ENCODE measurements at regions not wholly inside any gene's neighbourhood (a gene's known extent, or its start where the extent isn't known, plus 50 kb on each side); places are given as distances from the start of the nearest gene placed in this dataset.

GRCh38 chr12:41804026-41804425 lies 340.6 kb downstream of the GXYLT1 start:
- Histone ChIP-seq H3K4me3 (no peak overlapping the region), H3K9me3 (no peaks in the 10 kb centered on the region), H3K27me3 (no peaks in the 10 kb centered on the region), H3K36me3 (no peaks in the 10 kb centered on the region), H3K4me1 (no peaks in the 10 kb centered on the region), H3K27ac (no peak overlapping the region)
- intact Hi-C loops (cut with DNase I; ENCODE audit: low total_unique reads): no loop called here
- no peak for DNase-seq
- TF ChIP-seq CTCF (IDR thresholded peaks at IDR 0.05) (no peak), POLR2A (IDR thresholded peaks at IDR 0.05) (no peak)

- no peak for TF ChIP-seq POLR2A (IDR thresholded peaks at IDR 0.05)
- TF ChIP-seq CTCF (IDR thresholded peaks at IDR 0.05): no peak
- no peak for DNase-seq
- no peak overlapping the region for H3K27ac ChIP-seq
- intact Hi-C loops (cut with DNase I; ENCODE audit: low total_unique reads): no loop called here
- H3K9me3 ChIP-seq: no peaks in the 10 kb centered on the region
- H3K27me3 ChIP-seq: no peaks in the 10 kb centered on the region
- H3K36me3 ChIP-seq: no peaks in the 10 kb centered on the region
- H3K4me3 ChIP-seq: no peak overlapping the region
- H3K4me1 ChIP-seq: no peaks in the 10 kb centered on the region
Measured at GRCh38 chr12:41802803-41803202, 341.9 kb downstream of the GXYLT1 start.

DNA sequence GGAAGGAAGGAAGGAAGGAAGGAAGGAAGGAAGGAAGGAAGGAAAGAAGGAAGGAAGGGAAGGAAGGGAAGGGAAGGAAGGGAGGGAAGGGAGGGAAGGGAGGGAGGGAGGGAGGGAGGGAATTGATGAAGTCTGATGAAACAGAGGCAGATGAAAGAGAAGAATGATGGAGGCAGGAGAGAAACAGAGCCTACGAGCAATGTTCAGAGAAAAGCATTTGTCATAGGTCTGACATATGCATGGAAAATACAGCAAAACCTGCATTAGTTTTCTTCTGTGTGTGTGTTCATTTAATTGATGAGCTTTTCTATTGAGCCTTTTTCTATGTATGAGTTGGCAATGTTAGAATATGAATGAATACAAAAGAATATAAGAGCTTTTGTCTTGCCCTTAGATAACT lies 343.4 kb downstream of the GXYLT1 start:
- no peak overlapping the region for H3K4me3 ChIP-seq
- no peaks in the 10 kb centered on the region for H3K36me3 ChIP-seq
- no peak for DNase-seq
- H3K9me3 ChIP-seq: no peaks in the 10 kb centered on the region
- no peaks in the 10 kb centered on the region for H3K4me1 ChIP-seq
- H3K27ac ChIP-seq: no peak overlapping the region
- intact Hi-C loops (cut with DNase I; ENCODE audit: low total_unique reads): no loop called here
- TF ChIP-seq CTCF (IDR thresholded peaks at IDR 0.05) (no peak), POLR2A (IDR thresholded peaks at IDR 0.05) (no peak)
- H3K27me3 ChIP-seq: no peaks in the 10 kb centered on the region

DNA sequence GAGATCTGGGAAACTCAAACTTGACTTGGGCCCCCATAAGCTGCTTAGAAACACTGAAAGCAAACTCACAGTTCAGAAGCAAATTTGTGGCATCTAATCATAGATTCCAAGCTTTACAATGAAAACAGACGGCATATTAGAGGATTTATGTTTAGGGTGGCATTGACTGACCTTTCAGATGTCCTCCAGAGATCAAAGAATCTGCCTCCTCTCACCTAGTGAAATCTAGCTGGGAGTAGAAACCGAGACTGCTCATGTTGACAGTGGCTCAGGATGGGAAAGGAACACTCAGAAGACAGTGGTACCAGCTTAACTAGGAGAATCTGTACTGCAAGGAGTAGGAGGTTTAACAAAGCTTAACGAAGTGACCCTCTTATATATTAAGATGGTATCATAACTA lies 345.0 kb downstream of the GXYLT1 start:
- no peaks in the 10 kb centered on the region for H3K9me3 ChIP-seq
- H3K36me3 ChIP-seq: no peaks in the 10 kb centered on the region
- TF ChIP-seq CTCF (IDR thresholded peaks at IDR 0.05) (no peak), POLR2A (IDR thresholded peaks at IDR 0.05) (no peak)
- no peak overlapping the region for H3K27ac ChIP-seq
- intact Hi-C loops (cut with DNase I; ENCODE audit: low total_unique reads): no loop called here
- no peak overlapping the region for H3K4me3 ChIP-seq
- no peaks in the 10 kb centered on the region for H3K27me3 ChIP-seq
- no peak for DNase-seq
- no peaks in the 10 kb centered on the region for H3K4me1 ChIP-seq

DNA sequence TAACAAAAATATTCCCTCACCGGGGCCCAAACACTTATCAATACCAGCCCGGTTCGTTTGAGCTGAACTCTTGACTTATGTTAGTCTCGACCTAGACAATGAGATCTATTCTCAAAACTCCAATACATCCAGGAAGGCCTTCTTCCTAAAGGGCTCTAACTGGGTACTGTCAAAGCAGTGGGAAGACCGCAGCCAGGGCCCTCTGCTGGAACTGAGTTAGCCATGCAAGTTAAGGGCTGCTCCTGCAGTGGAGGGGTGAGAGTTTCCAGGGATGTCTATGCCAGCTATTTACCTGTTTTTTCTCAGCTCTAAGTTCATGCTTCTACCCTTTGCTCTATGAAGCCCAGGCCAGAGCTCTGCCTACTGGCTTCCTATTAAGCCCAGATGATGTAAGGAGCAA lies 348.8 kb downstream of the GXYLT1 start:
- no peak for DNase-seq
- Histone ChIP-seq H3K27ac (no peak overlapping the region), H3K27me3 (no peaks in the 10 kb centered on the region), H3K9me3 (peaks cover 0 to 5% of the 10 kb centered on the region in 2 donors), H3K4me3 (no peak overlapping the region), H3K36me3 (no peaks in the 10 kb centered on the region), H3K4me1 (no peaks in the 10 kb centered on the region)
- intact Hi-C loops (cut with DNase I; ENCODE audit: low total_unique reads): no loop called here
- TF ChIP-seq CTCF (IDR thresholded peaks at IDR 0.05) (no peak), POLR2A (IDR thresholded peaks at IDR 0.05) (no peak)

All from uterus (tissue), 3 donors.